ENCODE measurements at regions not wholly inside any gene's neighbourhood (a gene's known extent, or its start where the extent isn't known, plus 50 kb on each side); places are given as distances from the start of the nearest gene placed in this dataset.

GRCh38 chr5:40271476-40271875 lies 408.2 kb upstream of the PTGER4 start:
- TF ChIP-seq CTCF (IDR thresholded peaks at IDR 0.05; ENCODE audit: control insufficient read depth, insufficient read depth, low read depth, low read length, missing control alignments), result no peak
- DNase-seq (ENCODE audit: low read depth), result no peak
- no peak overlapping the region for H3K4me3 ChIP-seq (ENCODE audit: control insufficient read depth, low read depth, low read length)

GRCh38 chr5:40270274-40270845 lies 409.4 kb upstream of the PTGER4 start:
- no peak for TF ChIP-seq CTCF (IDR thresholded peaks at IDR 0.05; ENCODE audit: control insufficient read depth, insufficient read depth, low read depth, low read length, missing control alignments)
- DNase-seq (ENCODE audit: low read depth), result no peak

GRCh38 chr5:40268088-40268487 lies 411.6 kb upstream of the PTGER4 start:
- TF ChIP-seq CTCF (IDR thresholded peaks at IDR 0.05; ENCODE audit: control insufficient read depth, insufficient read depth, low read depth, low read length, missing control alignments), result no peak
- DNase-seq (ENCODE audit: low read depth), result no peak
- no peak overlapping the region for H3K4me3 ChIP-seq (ENCODE audit: control insufficient read depth, low read depth, low read length)

More at GRCh38 chr5:40270274-40270845, 409.4 kb upstream of the PTGER4 start:
- H3K4me3 ChIP-seq (ENCODE audit: control insufficient read depth, low read depth, low read length), result no peak overlapping the region

GRCh38 chr5:40266952-40267351 lies 412.8 kb upstream of the PTGER4 start:
- no peak overlapping the region for H3K4me3 ChIP-seq (ENCODE audit: control insufficient read depth, low read depth, low read length)
- TF ChIP-seq CTCF (IDR thresholded peaks at IDR 0.05; ENCODE audit: control insufficient read depth, insufficient read depth, low read depth, low read length, missing control alignments), result no peak
- no peak for DNase-seq (ENCODE audit: low read depth)

DNA sequence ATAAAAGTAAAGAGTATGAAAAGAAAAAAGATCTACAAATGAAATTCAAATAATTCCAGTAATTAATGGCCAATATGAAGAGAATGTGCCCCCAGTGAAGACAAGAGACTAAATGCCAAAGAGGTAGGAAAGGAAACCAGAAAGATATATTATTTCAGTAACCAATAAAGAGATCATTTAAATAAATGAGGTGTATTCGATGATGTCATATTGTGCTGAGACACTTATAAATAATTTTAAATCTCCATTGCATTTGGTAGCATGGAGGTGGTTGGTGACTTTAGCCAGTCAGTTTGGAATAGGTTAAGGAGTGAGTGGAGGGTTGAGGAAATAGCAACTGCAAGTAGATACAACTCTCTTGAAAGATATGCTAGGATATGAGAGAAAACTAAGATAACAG lies 417.7 kb upstream of the PTGER4 start:
- no peak for DNase-seq (ENCODE audit: low read depth)
- TF ChIP-seq CTCF (IDR thresholded peaks at IDR 0.05; ENCODE audit: control insufficient read depth, insufficient read depth, low read depth, low read length, missing control alignments), result no peak
- H3K4me3 ChIP-seq (ENCODE audit: control insufficient read depth, low read depth, low read length), result no peak overlapping the region

GRCh38 chr5:40260361-40260760 lies 419.4 kb upstream of the PTGER4 start:
- no peak for TF ChIP-seq CTCF (IDR thresholded peaks at IDR 0.05; ENCODE audit: control insufficient read depth, insufficient read depth, low read depth, low read length, missing control alignments)
- DNase-seq (ENCODE audit: low read depth), result no peak
- H3K4me3 ChIP-seq (ENCODE audit: control insufficient read depth, low read depth, low read length), result no peak overlapping the region

GRCh38 chr5:40258222-40258621 lies 421.5 kb upstream of the PTGER4 start:
- no peak overlapping the region for H3K4me3 ChIP-seq (ENCODE audit: control insufficient read depth, low read depth, low read length)
- no peak for DNase-seq (ENCODE audit: low read depth)
- TF ChIP-seq CTCF (IDR thresholded peaks at IDR 0.05; ENCODE audit: control insufficient read depth, insufficient read depth, low read depth, low read length, missing control alignments), result no peak
